ENCODE measurements at regions not wholly inside any gene's neighbourhood (a gene's known extent, or its start where the extent isn't known, plus 50 kb on each side); places are given as distances from the start of the nearest gene placed in this dataset.
A peak's percentile ranks its signal among the peaks of the same experiment; 100 is the strongest.

- ATAC-seq (no peak), DNase-seq (no peak)
- Mint-ChIP-seq H3K27me3 (no peaks in the 10 kb centered on the region), H3K4me1 (ENCODE audit: low read depth) (no peaks in the 10 kb centered on the region), H3K4me3 (no peak overlapping the region), H3K36me3 (ENCODE audit: low read depth) (no peaks in the 10 kb centered on the region), H3K27ac (no peak overlapping the region), H3K9me3 (peaks cover 10% of the 10 kb centered on the region)
- intact Hi-C loops (cut with micrococcal nuclease): no loop called here
- ChIA-PET CTCF (no interaction called here), POLR2A (no interaction called here)
- TF ChIP-seq CTCF (IDR thresholded peaks at IDR 0.05): no peak
Observed at GRCh38 chr16:35386619-35387018, 1927.2 kb downstream of the TP53TG3F start.

GRCh38 chr16:35391328-35391727 is 1931.9 kb downstream of the TP53TG3F start:
- POLR2A ChIA-PET: no interaction called here
- peak; percentile 60 for TF ChIP-seq CTCF (IDR thresholded peaks at IDR 0.05)
- intact Hi-C loops (cut with micrococcal nuclease): no loop called here
- H3K4me3 Mint-ChIP-seq: no peak overlapping the region
- CTCF ChIA-PET: interaction anchor here (1.0 kb wide), 1 partner anchor 9 kb away, joined by 4 read pairs; no protein-coding TSS in a partner anchor
- no peaks in the 10 kb centered on the region for H3K27me3 Mint-ChIP-seq
- H3K4me1 Mint-ChIP-seq (ENCODE audit: low read depth): no peaks in the 10 kb centered on the region
- DNase-seq (peak; percentile 42), ATAC-seq (no peak)
- H3K9me3 Mint-ChIP-seq: peaks cover 16% of the 10 kb centered on the region
- H3K27ac Mint-ChIP-seq: no peak overlapping the region
- no peaks in the 10 kb centered on the region for H3K36me3 Mint-ChIP-seq (ENCODE audit: low read depth)

GRCh38 chr16:35398180-35398579 is 1938.8 kb downstream of the TP53TG3F start:
- Mint-ChIP-seq H3K4me1 (ENCODE audit: low read depth) (no peaks in the 10 kb centered on the region), H3K36me3 (ENCODE audit: low read depth) (no peaks in the 10 kb centered on the region), H3K4me3 (no peak overlapping the region), H3K9me3 (peaks cover 22% of the 10 kb centered on the region), H3K27ac (no peak overlapping the region), H3K27me3 (no peaks in the 10 kb centered on the region)
- intact Hi-C loops (cut with micrococcal nuclease): no loop called here
- DNase-seq (no peak), ATAC-seq (no peak)
- no peak for TF ChIP-seq CTCF (IDR thresholded peaks at IDR 0.05)
- ChIA-PET POLR2A (no interaction called here), CTCF (no interaction called here)

GRCh38 chr16:35399133-35399532 is 1939.7 kb downstream of the TP53TG3F start:
- ATAC-seq: no peak
- ChIA-PET POLR2A (no interaction called here), CTCF (interaction anchor here (1.2 kb wide), 1 partner anchor 7 kb away, joined by 4 read pairs; no protein-coding TSS in a partner anchor)
- H3K27me3 Mint-ChIP-seq: no peaks in the 10 kb centered on the region
- no peak for DNase-seq
- no peak overlapping the region for H3K4me3 Mint-ChIP-seq
- H3K9me3 Mint-ChIP-seq: peaks cover 21% of the 10 kb centered on the region
- no peak overlapping the region for H3K27ac Mint-ChIP-seq
- H3K36me3 Mint-ChIP-seq (ENCODE audit: low read depth): no peaks in the 10 kb centered on the region
- intact Hi-C loops (cut with micrococcal nuclease): no loop called here
- H3K4me1 Mint-ChIP-seq (ENCODE audit: low read depth): no peaks in the 10 kb centered on the region
- TF ChIP-seq CTCF (IDR thresholded peaks at IDR 0.05): no peak

- Mint-ChIP-seq H3K4me3 (no peak overlapping the region), H3K27me3 (no peaks in the 10 kb centered on the region), H3K4me1 (ENCODE audit: low read depth) (no peaks in the 10 kb centered on the region), H3K27ac (no peak overlapping the region), H3K36me3 (ENCODE audit: low read depth) (no peaks in the 10 kb centered on the region), H3K9me3 (peaks cover 18% of the 10 kb centered on the region)
- ATAC-seq (no peak), DNase-seq (no peak)
- TF ChIP-seq CTCF (IDR thresholded peaks at IDR 0.05): no peak
- POLR2A ChIA-PET: no interaction called here
- intact Hi-C loops (cut with micrococcal nuclease): no loop called here
- CTCF ChIA-PET: no interaction called here
Observed at GRCh38 chr16:35404273-35404672, 1944.9 kb downstream of the TP53TG3F start.

All from activated CD8-positive, alpha-beta T cell treated with anti-CD3 and anti-CD28 coated beads for 36 hours (primary cell).